Right ventricle myocardium inferior (tissue), 1 donor: ENCODE measurements at regions not wholly inside any gene's neighbourhood (a gene's known extent, or its start where the extent isn't known, plus 50 kb on each side); places are given as distances from the start of the nearest gene placed in this dataset.

Source experiments
- ATAC-seq: fragments of 200-7000 bp; cut with Tn5 transposase; one replicate; pipeline ENCODE4 v1.9.1; 2020; ENCODE audit warnings: mild to moderate bottlenecking, moderate library complexity
- DNase-seq: peaks from one replicate; pipeline ENCODE4 v3.0.0; 2021; ENCODE audit errors: missing footprints
- intact Hi-C: fragments of 100-400 bp; cut with DNase I; formaldehyde crosslinking; loops from one replicate; pipeline ENCODE4 v1.11.0; 2022
- donor health status: DM: no; HTN: yes; CAD: no; lungs with severe emphysema.

DNA sequence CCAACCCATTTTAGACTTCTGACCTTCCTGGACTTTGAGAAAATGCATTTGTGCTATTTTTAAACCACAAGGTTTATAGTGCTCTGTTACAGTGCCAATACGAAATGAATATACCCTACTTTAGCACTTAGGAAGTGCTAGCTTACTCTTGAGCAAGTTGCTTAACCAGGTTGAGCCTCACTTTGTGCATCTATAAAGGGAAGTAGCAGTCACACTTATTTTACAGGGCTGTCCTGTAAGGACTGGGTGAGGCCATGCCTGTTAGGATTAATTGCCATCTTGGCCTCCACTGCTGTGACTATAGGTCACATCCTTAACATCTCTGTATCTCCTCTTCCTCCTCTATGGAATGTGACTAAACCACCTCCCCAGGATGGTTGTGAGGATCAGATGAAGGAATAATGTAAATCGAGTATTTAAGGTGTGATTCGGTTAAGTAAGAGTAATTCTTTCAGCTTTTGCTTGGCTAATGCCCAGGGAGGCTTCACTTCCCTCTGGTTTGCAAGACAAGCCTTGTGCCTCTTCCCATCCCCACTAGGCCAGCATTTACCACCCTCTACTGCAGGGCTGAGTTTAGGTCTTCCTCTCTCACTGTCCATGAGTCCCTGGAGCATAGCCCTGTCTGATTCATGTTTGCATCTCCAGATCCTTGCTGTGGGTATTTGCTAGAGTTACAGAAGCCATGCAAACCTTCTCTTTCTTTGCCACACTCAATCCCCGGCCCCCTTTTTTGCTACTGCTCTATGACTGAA lies 341.2 kb downstream of the ZNF521 start:
- DNase-seq, result no peak
- intact Hi-C loops, result no loop called here
- no peak for ATAC-seq
